ENCODE measurements at regions not wholly inside any gene's neighbourhood (a gene's known extent, or its start where the extent isn't known, plus 50 kb on each side); places are given as distances from the start of the nearest gene placed in this dataset.

DNA sequence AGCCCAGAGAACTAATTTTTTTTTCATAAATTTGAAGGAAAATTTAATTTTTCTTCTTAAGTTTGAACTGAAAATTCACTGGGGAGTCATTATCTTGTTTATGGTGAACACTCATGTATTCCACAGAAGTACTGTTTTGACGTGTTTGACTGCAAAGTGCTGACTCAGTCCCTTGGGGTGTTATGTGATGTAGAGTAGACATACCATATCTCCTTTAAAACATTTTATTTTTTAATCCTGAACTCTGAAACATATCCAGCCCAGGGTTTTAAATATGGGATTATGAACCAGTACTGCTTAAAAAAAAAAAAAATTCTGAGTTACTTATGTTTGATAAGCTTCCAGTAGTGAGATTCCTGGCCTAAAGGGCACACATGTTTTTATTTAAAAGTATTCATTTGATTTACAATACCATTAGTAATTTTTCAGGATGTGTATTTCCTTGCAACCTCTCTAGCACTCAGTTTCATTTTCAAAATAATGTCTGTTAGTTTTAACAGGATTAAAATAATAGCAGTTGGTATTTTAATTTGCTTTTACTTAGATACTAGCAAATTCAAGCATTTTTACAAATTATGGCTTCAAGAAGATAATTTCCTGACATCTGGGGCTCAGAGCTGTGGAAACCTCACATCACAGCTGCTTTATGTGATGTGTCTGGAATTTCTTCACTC is 81.7 kb upstream of the PDE10A start:
- CTCF ChIA-PET, result interaction anchor here (2.5 to 2.6 kb wide), 2 partner anchors 15 to 304 kb away, joined by 15 to 17 read pairs; no protein-coding TSS in a partner anchor
- Histone ChIP-seq H3K36me3 (ENCODE audit: control insufficient read depth in 2 of 2, extremely low read depth in 1 of 2, insufficient read depth in 2 of 2, low read length in 2 of 2) (no peaks in the 10 kb centered on the region), H3K4me3 (replicated peaks in 1 of 3; ENCODE audit: insufficient read depth in 1 of 3, low read depth in 1 of 3, low read length in 3 of 3) (no peak overlapping the region), H3K27ac (ENCODE audit: insufficient read depth, low read depth, low read length) (no peak overlapping the region), H2AFZ (ENCODE audit: low read depth, low read length) (no peak overlapping the region), H3K9ac (replicated peaks; ENCODE audit: extremely low read depth, insufficient read depth, low read length) (no peak overlapping the region), H3K9me3 (replicated peaks; ENCODE audit: control insufficient read depth, insufficient read depth, low read length) (no peaks in the 10 kb centered on the region), H3K79me2 (ENCODE audit: control insufficient read depth, insufficient read depth, low read length) (no peaks in the 10 kb centered on the region), H3K27me3 (ENCODE audit: control insufficient read depth in 2 of 2, insufficient read depth in 2 of 2, low read length in 2 of 2) (no peaks in the 10 kb centered on the region), H3K4me2 (ENCODE audit: insufficient read depth, low read length) (no peak overlapping the region), H3K9me1 (replicated peaks; ENCODE audit: control insufficient read depth, extremely low read depth, insufficient read depth, low read length) (no peaks in the 10 kb centered on the region), H4K20me1 (replicated peaks; ENCODE audit: control insufficient read depth, extremely low read depth, insufficient read depth, low read length) (no peaks in the 10 kb centered on the region), H3K4me1 (ENCODE audit: control insufficient read depth, extremely low read depth, insufficient read depth, low read length) (no peaks in the 10 kb centered on the region)
- intact Hi-C loops (cut with micrococcal nuclease), result no loop called here
- TF ChIP-seq JUN (IDR thresholded peaks at IDR 0.05; ENCODE audit: borderline replicate concordance, insufficient read depth, insufficient read length, low read depth), result no peak
- TF ChIP-seq, protein P1, sequence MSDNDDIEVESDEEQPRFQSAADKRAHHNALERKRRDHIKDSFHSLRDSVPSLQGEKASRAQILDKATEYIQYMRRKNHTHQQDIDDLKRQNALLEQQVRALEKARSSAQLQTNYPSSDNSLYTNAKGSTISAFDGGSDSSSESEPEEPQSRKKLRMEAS (IDR thresholded peaks at IDR 0.05; ENCODE audit: insufficient read depth, insufficient read length), result no peak
- no peak for TF ChIP-seq GATA2 (IDR thresholded peaks at IDR 0.05; ENCODE audit: insufficient read depth, insufficient read length, low read depth, low read length)
- POLR2A ChIA-PET, result no interaction called here
- BruUV-seq (replicated peaks), result no TSS peak
- dilution Hi-C loops (cut with MboI; ENCODE audit: extremely low pct_ligation_motif_present, low sequenced_read_pairs), result no loop called here
- no peak for DNase-seq (ENCODE audit: low read depth, low spot score)
- FAIRE-seq, result no peak

DNA sequence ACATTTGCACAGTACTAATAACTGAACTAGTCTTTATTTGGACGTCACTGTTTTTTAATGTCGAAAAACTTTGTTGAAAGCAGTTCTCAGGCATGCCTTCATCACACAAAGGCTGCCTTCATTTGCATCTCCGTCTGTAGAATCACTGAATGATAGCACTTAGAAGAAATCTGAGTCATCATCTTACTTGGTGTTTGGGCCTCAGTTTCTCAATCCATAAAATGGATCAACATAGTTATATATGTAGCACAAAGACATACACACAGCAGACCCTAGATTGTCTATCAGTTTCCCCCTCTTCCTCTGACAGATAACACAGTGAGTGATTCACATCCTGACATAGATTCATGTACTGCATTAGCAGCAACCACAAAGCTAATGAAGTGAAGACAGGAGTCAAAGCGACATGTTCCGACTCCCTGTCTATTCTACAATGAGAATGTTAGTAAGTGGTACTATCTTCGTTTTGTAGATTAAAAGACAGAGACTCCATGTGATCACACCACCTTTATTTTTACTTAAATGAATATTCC is 80.4 kb upstream of the PDE10A start:
- Histone ChIP-seq H3K9me3 (replicated peaks; ENCODE audit: control insufficient read depth, insufficient read depth, low read length) (no peaks in the 10 kb centered on the region), H2AFZ (ENCODE audit: low read depth, low read length) (no peak overlapping the region), H3K9me1 (replicated peaks; ENCODE audit: control insufficient read depth, extremely low read depth, insufficient read depth, low read length) (no peaks in the 10 kb centered on the region), H3K4me2 (ENCODE audit: insufficient read depth, low read length) (no peak overlapping the region), H3K79me2 (ENCODE audit: control insufficient read depth, insufficient read depth, low read length) (no peaks in the 10 kb centered on the region), H4K20me1 (replicated peaks; ENCODE audit: control insufficient read depth, extremely low read depth, insufficient read depth, low read length) (no peaks in the 10 kb centered on the region), H3K4me3 (replicated peaks in 1 of 3; ENCODE audit: insufficient read depth in 1 of 3, low read depth in 1 of 3, low read length in 3 of 3) (no peak overlapping the region), H3K4me1 (ENCODE audit: control insufficient read depth, extremely low read depth, insufficient read depth, low read length) (no peaks in the 10 kb centered on the region), H3K27ac (ENCODE audit: insufficient read depth, low read depth, low read length) (no peak overlapping the region), H3K27me3 (ENCODE audit: control insufficient read depth in 2 of 2, insufficient read depth in 2 of 2, low read length in 2 of 2) (no peaks in the 10 kb centered on the region), H3K36me3 (ENCODE audit: control insufficient read depth in 2 of 2, extremely low read depth in 1 of 2, insufficient read depth in 2 of 2, low read length in 2 of 2) (no peaks in the 10 kb centered on the region), H3K9ac (replicated peaks; ENCODE audit: extremely low read depth, insufficient read depth, low read length) (no peak overlapping the region)
- no peak for FAIRE-seq
- DNase-seq (ENCODE audit: low read depth, low spot score), result no peak
- CTCF ChIA-PET, result interaction anchor here (1.1 kb wide), 1 partner anchor 14 kb away, joined by 3 read pairs; no protein-coding TSS in a partner anchor
- no TSS peak for BruUV-seq (replicated peaks)
- TF ChIP-seq POLR2AphosphoS5 (IDR thresholded peaks at IDR 0.05; ENCODE audit: insufficient read depth, low read depth, low read length), result no peak
- TF ChIP-seq MYC (IDR thresholded peaks at IDR 0.05; ENCODE audit: low read depth, low read length), result no peak
- TF ChIP-seq JUN (IDR thresholded peaks at IDR 0.05; ENCODE audit: borderline replicate concordance, insufficient read depth, insufficient read length, low read depth), result no peak
- TF ChIP-seq, protein P2, sequence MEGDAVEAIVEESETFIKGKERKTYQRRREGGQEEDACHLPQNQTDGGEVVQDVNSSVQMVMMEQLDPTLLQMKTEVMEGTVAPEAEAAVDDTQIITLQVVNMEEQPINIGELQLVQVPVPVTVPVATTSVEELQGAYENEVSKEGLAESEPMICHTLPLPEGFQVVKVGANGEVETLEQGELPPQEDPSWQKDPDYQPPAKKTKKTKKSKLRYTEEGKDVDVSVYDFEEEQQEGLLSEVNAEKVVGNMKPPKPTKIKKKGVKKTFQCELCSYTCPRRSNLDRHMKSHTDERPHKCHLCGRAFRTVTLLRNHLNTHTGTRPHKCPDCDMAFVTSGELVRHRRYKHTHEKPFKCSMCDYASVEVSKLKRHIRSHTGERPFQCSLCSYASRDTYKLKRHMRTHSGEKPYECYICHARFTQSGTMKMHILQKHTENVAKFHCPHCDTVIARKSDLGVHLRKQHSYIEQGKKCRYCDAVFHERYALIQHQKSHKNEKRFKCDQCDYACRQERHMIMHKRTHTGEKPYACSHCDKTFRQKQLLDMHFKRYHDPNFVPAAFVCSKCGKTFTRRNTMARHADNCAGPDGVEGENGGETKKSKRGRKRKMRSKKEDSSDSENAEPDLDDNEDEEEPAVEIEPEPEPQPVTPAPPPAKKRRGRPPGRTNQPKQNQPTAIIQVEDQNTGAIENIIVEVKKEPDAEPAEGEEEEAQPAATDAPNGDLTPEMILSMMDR (IDR thresholded peaks at IDR 0.05; ENCODE audit: extremely low read depth in 1 of 2, insufficient read depth in 1 of 2, low read depth in 1 of 2, low read length in 2 of 2), result no peak
- no peak for TF ChIP-seq FOS (IDR thresholded peaks at IDR 0.05; ENCODE audit: borderline replicate concordance, insufficient read depth, low read length)
- POLR2A ChIA-PET, result no interaction called here
- intact Hi-C loops (cut with micrococcal nuclease) (no loop called here), dilution Hi-C loops (cut with MboI; ENCODE audit: extremely low pct_ligation_motif_present, low sequenced_read_pairs) (no loop called here)

All from endothelial cell of umbilical vein (primary cell).